ENCODE measurements at regions not wholly inside any gene's neighbourhood (a gene's known extent, or its start where the extent isn't known, plus 50 kb on each side); places are given as distances from the start of the nearest gene placed in this dataset.

- TF ChIP-seq, protein P1, sequence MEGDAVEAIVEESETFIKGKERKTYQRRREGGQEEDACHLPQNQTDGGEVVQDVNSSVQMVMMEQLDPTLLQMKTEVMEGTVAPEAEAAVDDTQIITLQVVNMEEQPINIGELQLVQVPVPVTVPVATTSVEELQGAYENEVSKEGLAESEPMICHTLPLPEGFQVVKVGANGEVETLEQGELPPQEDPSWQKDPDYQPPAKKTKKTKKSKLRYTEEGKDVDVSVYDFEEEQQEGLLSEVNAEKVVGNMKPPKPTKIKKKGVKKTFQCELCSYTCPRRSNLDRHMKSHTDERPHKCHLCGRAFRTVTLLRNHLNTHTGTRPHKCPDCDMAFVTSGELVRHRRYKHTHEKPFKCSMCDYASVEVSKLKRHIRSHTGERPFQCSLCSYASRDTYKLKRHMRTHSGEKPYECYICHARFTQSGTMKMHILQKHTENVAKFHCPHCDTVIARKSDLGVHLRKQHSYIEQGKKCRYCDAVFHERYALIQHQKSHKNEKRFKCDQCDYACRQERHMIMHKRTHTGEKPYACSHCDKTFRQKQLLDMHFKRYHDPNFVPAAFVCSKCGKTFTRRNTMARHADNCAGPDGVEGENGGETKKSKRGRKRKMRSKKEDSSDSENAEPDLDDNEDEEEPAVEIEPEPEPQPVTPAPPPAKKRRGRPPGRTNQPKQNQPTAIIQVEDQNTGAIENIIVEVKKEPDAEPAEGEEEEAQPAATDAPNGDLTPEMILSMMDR (IDR thresholded peaks at IDR 0.05; ENCODE audit: low read length) = no peak
- TF ChIP-seq EZH2phosphoT487 (IDR thresholded peaks at IDR 0.05; ENCODE audit: low read length) (no peak), EZH2 (optimal IDR thresholded peaks at IDR 0.05; ENCODE audit: low read depth, low read length) (no peak)
- Histone ChIP-seq H3K4me3 (ENCODE audit: low read length) (no peak overlapping the region), H3K4me2 (ENCODE audit: low read depth, low read length) (no peak overlapping the region), H3K9me2 (replicated peaks; ENCODE audit: insufficient read depth, low read length) (no peaks in the 10 kb centered on the region), H3K9ac (ENCODE audit: low read length) (no peak overlapping the region), H3K36me3 (replicated peaks; ENCODE audit: insufficient read depth, low read length) (no peaks in the 10 kb centered on the region), H3K9me3 (replicated peaks; ENCODE audit: insufficient read depth, low read length) (no peaks in the 10 kb centered on the region), H4K20me1 (ENCODE audit: insufficient read depth, low read length) (no peaks in the 10 kb centered on the region), H3K79me2 (ENCODE audit: low read length) (no peaks in the 10 kb centered on the region), H2AFZ (ENCODE audit: low read length) (no peak overlapping the region), H3K27ac (ENCODE audit: low read length) (no peak overlapping the region), H3K27me3 (replicated peaks; ENCODE audit: insufficient read depth, low read length) (no peaks in the 10 kb centered on the region), H3K4me1 (ENCODE audit: low read length) (no peaks in the 10 kb centered on the region), H3F3A (ENCODE audit: insufficient read depth, low read length) (no peaks in the 10 kb centered on the region)
- DNase-seq = no peak
Measured at GRCh38 chr18:64330931-64331330, 182.0 kb upstream of the LINC00305 start.

GRCh38 chr18:64330161-64330560 lies 181.3 kb upstream of the LINC00305 start:
- Histone ChIP-seq H3K27me3 (replicated peaks; ENCODE audit: insufficient read depth, low read length) (no peaks in the 10 kb centered on the region), H3K9ac (ENCODE audit: low read length) (no peak overlapping the region), H3F3A (ENCODE audit: insufficient read depth, low read length) (no peaks in the 10 kb centered on the region), H2AFZ (ENCODE audit: low read length) (no peak overlapping the region), H3K4me3 (ENCODE audit: low read length) (no peak overlapping the region), H4K20me1 (ENCODE audit: insufficient read depth, low read length) (no peaks in the 10 kb centered on the region), H3K36me3 (replicated peaks; ENCODE audit: insufficient read depth, low read length) (no peaks in the 10 kb centered on the region), H3K79me2 (ENCODE audit: low read length) (no peaks in the 10 kb centered on the region), H3K9me3 (replicated peaks; ENCODE audit: insufficient read depth, low read length) (no peaks in the 10 kb centered on the region), H3K9me2 (replicated peaks; ENCODE audit: insufficient read depth, low read length) (no peaks in the 10 kb centered on the region), H3K4me2 (ENCODE audit: low read depth, low read length) (no peak overlapping the region), H3K4me1 (ENCODE audit: low read length) (no peaks in the 10 kb centered on the region), H3K27ac (ENCODE audit: low read length) (no peak overlapping the region)
- no peak for TF ChIP-seq EZH2 (optimal IDR thresholded peaks at IDR 0.05; ENCODE audit: low read depth, low read length)
- no peak for DNase-seq

DNA sequence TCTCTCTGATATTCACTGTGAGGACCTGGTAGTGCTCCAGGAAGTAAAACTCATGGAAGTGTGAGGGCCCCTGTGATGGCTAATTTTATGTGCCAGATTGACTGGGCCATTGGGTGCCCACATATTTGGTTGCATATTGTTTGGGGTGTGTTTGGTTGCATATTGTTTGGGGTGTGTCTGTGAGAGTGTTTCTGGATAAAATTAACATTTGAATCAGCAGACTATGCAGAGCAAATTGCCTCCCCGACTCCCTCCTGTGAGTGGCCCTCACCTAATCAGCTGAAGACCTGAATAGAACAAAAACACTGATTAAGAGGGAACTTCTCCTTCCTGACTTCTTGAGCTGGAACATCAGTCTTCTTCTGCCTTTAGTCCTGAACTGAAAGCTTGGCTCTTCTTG lies 173.3 kb upstream of the LINC00305 start:
- Histone ChIP-seq H3K27me3 (replicated peaks; ENCODE audit: insufficient read depth, low read length) (no peaks in the 10 kb centered on the region), H3K9me2 (replicated peaks; ENCODE audit: insufficient read depth, low read length) (no peaks in the 10 kb centered on the region), H3F3A (ENCODE audit: insufficient read depth, low read length) (no peaks in the 10 kb centered on the region), H3K4me3 (ENCODE audit: low read length) (no peak overlapping the region), H3K79me2 (ENCODE audit: low read length) (no peaks in the 10 kb centered on the region), H3K27ac (ENCODE audit: low read length) (no peak overlapping the region), H3K9ac (ENCODE audit: low read length) (no peak overlapping the region), H4K20me1 (ENCODE audit: insufficient read depth, low read length) (no peaks in the 10 kb centered on the region), H3K4me1 (ENCODE audit: low read length) (peaks cover 16% of the 10 kb centered on the region; the same call in 1 of the 2 replicates), H3K9me3 (replicated peaks; ENCODE audit: insufficient read depth, low read length) (no peaks in the 10 kb centered on the region), H3K4me2 (ENCODE audit: low read depth, low read length) (no peak overlapping the region), H3K36me3 (replicated peaks; ENCODE audit: insufficient read depth, low read length) (no peaks in the 10 kb centered on the region), H2AFZ (ENCODE audit: low read length) (0 out of 2 replicates have a peak overlapping the region, but pooled peaks have one; percentile 26)
- DNase-seq = no peak
- TF ChIP-seq EZH2 (optimal IDR thresholded peaks at IDR 0.05; ENCODE audit: low read depth, low read length) (no peak), EZH2phosphoT487 (IDR thresholded peaks at IDR 0.05; ENCODE audit: low read length) (no peak)
- TF ChIP-seq, protein P1 (IDR thresholded peaks at IDR 0.05; ENCODE audit: low read length) = no peak

- no peak for DNase-seq
- Histone ChIP-seq H4K20me1 (ENCODE audit: insufficient read depth, low read length) (no peaks in the 10 kb centered on the region), H3K9me3 (replicated peaks; ENCODE audit: insufficient read depth, low read length) (no peaks in the 10 kb centered on the region), H3K27ac (ENCODE audit: low read length) (no peak overlapping the region), H2AFZ (ENCODE audit: low read length) (no peak overlapping the region), H3K4me3 (ENCODE audit: low read length) (no peak overlapping the region), H3K27me3 (replicated peaks; ENCODE audit: insufficient read depth, low read length) (no peaks in the 10 kb centered on the region), H3K9me2 (replicated peaks; ENCODE audit: insufficient read depth, low read length) (no peaks in the 10 kb centered on the region), H3F3A (ENCODE audit: insufficient read depth, low read length) (no peaks in the 10 kb centered on the region), H3K4me1 (ENCODE audit: low read length) (peaks cover 15% of the 10 kb centered on the region; the same call in 1 of the 2 replicates), H3K79me2 (ENCODE audit: low read length) (no peaks in the 10 kb centered on the region), H3K9ac (ENCODE audit: low read length) (no peak overlapping the region), H3K4me2 (ENCODE audit: low read depth, low read length) (no peak overlapping the region), H3K36me3 (replicated peaks; ENCODE audit: insufficient read depth, low read length) (no peaks in the 10 kb centered on the region)
- TF ChIP-seq EZH2phosphoT487 (IDR thresholded peaks at IDR 0.05; ENCODE audit: low read length) (no peak), EZH2 (optimal IDR thresholded peaks at IDR 0.05; ENCODE audit: low read depth, low read length) (no peak)
Measured at GRCh38 chr18:64318547-64318946, 169.7 kb upstream of the LINC00305 start.

All from MM.1S (cell line).